WTC11 (cell line): ENCODE measurements at regions not wholly inside any gene's neighbourhood (a gene's known extent, or its start where the extent isn't known, plus 50 kb on each side); places are given as distances from the start of the nearest gene placed in this dataset.

Experiments
- ELF4 ChIP-seq: sonication (generic); formaldehyde crosslinking; IDR thresholded peaks from 2 replicates; pipeline ENCODE4 v1.8.1; 2022; ENCODE audit warnings: low read depth, mild to moderate bottlenecking, moderate library complexity, missing genetic modification reagents
- ESRRA ChIP-seq: sonication (generic); formaldehyde crosslinking; IDR thresholded peaks from 2 replicates; pipeline ENCODE4 v1.8.1; 2022; ENCODE audit warnings: mild to moderate bottlenecking, missing genetic modification reagents, borderline replicate concordance
- JAZF1 ChIP-seq: fragments of 250-450 bp; sonication (Bioruptor Pico); IDR thresholded peaks from 2 replicates; pipeline ENCODE4 v1.9.0; 2021; ENCODE audit warnings: moderate library complexity, mild to moderate bottlenecking, inconsistent platforms
- NR3C1 ChIP-seq: sonication (generic); formaldehyde crosslinking; conservative IDR thresholded peaks from 2 replicates; pipeline ENCODE4 v1.8.1; 2023; ENCODE audit warnings: low read depth, mild to moderate bottlenecking, missing genetic modification reagents
- TF ChIP-seq, protein P1 (sequence below): fragments of 200-600 bp; IDR thresholded peaks from 2 replicates; pipeline ENCODE4 v1.8.0; 2022; ENCODE audit warnings: antibody characterized with exemption
- TF ChIP-seq, protein P2 (sequence below): sonication (generic); formaldehyde crosslinking; IDR thresholded peaks from 2 replicates; pipeline ENCODE4 v1.8.0; 2022; ENCODE audit warnings: mild to moderate bottlenecking, missing genetic modification reagents
- TF ChIP-seq, protein P3 (sequence below): sonication (generic); formaldehyde crosslinking; IDR thresholded peaks from 2 replicates; pipeline ENCODE4 v1.8.1; 2023; ENCODE audit warnings: mild to moderate bottlenecking, missing genetic modification reagents, moderate library complexity

- TF ChIP-seq, protein P1, sequence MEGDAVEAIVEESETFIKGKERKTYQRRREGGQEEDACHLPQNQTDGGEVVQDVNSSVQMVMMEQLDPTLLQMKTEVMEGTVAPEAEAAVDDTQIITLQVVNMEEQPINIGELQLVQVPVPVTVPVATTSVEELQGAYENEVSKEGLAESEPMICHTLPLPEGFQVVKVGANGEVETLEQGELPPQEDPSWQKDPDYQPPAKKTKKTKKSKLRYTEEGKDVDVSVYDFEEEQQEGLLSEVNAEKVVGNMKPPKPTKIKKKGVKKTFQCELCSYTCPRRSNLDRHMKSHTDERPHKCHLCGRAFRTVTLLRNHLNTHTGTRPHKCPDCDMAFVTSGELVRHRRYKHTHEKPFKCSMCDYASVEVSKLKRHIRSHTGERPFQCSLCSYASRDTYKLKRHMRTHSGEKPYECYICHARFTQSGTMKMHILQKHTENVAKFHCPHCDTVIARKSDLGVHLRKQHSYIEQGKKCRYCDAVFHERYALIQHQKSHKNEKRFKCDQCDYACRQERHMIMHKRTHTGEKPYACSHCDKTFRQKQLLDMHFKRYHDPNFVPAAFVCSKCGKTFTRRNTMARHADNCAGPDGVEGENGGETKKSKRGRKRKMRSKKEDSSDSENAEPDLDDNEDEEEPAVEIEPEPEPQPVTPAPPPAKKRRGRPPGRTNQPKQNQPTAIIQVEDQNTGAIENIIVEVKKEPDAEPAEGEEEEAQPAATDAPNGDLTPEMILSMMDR: no peak
- no peak for TF ChIP-seq ESRRA
- TF ChIP-seq, protein P2, sequence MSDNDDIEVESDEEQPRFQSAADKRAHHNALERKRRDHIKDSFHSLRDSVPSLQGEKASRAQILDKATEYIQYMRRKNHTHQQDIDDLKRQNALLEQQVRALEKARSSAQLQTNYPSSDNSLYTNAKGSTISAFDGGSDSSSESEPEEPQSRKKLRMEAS (CRISPR knock-in tag): no peak
- no peak for TF ChIP-seq ELF4 (CRISPR knock-in tag)
- TF ChIP-seq, protein P3, sequence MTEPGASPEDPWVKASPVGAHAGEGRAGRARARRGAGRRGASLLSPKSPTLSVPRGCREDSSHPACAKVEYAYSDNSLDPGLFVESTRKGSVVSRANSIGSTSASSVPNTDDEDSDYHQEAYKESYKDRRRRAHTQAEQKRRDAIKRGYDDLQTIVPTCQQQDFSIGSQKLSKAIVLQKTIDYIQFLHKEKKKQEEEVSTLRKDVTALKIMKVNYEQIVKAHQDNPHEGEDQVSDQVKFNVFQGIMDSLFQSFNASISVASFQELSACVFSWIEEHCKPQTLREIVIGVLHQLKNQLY (CRISPR knock-in tag): no peak
- TF ChIP-seq NR3C1 (CRISPR knock-in tag): no peak
- TF ChIP-seq JAZF1 (CRISPR knock-in tag): no peak
These were observed 383.7 kb upstream of the CAMK1G start for GRCh38 chr1:209199822-209200221.
